ENCODE measurements at regions not wholly inside any gene's neighbourhood (a gene's known extent, or its start where the extent isn't known, plus 50 kb on each side); places are given as distances from the start of the nearest gene placed in this dataset.
"Not testable (repeated sequence)": the region's sequence is repeated elsewhere in the genome, so short reads cannot be mapped to it uniquely, and the experiment has no call there.

DNA sequence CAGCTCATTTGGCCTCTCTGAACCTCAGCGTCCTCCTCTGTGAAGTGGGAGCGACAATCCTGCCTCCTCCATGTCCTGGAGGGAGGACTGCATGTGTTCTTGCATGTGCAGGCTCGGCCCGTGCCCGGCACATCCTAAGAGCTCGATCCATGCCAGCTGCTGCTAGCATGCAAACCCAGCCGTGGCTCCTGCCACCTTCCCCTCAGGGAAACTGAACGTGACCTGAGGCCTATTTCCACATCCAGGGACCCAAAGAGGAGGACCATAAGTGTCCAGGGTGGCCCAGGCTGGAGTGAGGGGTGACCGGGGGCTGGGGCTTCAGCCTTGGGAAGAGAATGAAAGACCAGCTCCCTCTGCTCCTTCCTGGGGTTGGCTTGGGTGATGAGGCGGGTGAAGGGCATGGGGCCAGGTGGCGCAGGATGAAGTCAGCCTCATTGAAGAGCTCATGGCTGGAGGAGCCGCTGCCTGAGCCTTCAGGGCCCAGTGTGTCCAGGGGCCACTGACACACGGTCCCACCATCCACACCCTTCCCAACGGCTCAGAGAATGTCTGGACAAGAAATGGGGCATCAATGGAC is 115.7 kb upstream of the AKAP13 start:
- TF ChIP-seq, protein P1, sequence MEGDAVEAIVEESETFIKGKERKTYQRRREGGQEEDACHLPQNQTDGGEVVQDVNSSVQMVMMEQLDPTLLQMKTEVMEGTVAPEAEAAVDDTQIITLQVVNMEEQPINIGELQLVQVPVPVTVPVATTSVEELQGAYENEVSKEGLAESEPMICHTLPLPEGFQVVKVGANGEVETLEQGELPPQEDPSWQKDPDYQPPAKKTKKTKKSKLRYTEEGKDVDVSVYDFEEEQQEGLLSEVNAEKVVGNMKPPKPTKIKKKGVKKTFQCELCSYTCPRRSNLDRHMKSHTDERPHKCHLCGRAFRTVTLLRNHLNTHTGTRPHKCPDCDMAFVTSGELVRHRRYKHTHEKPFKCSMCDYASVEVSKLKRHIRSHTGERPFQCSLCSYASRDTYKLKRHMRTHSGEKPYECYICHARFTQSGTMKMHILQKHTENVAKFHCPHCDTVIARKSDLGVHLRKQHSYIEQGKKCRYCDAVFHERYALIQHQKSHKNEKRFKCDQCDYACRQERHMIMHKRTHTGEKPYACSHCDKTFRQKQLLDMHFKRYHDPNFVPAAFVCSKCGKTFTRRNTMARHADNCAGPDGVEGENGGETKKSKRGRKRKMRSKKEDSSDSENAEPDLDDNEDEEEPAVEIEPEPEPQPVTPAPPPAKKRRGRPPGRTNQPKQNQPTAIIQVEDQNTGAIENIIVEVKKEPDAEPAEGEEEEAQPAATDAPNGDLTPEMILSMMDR (CRISPR knock-in tag; IDR thresholded peaks at IDR 0.05) = not testable (repeated sequence)
- TF ChIP-seq ZNF652 (CRISPR knock-in tag; IDR thresholded peaks at IDR 0.05; ENCODE audit: borderline replicate concordance, low read depth); ZNF660 (CRISPR knock-in tag; IDR thresholded peaks at IDR 0.05; ENCODE audit: borderline replicate concordance, low read depth); PHF8 (CRISPR knock-in tag; IDR thresholded peaks at IDR 0.05); SMAD3 (CRISPR knock-in tag; IDR thresholded peaks at IDR 0.05); ZFP41 (CRISPR knock-in tag; IDR thresholded peaks at IDR 0.05; ENCODE audit: borderline replicate concordance); ZNF792 (CRISPR knock-in tag; IDR thresholded peaks at IDR 0.05); MIXL1 (CRISPR knock-in tag; IDR thresholded peaks at IDR 0.05); ERF (CRISPR knock-in tag; IDR thresholded peaks at IDR 0.05); HOXA7 (CRISPR knock-in tag; IDR thresholded peaks at IDR 0.05): not testable (repeated sequence)
- TF ChIP-seq, protein P2, sequence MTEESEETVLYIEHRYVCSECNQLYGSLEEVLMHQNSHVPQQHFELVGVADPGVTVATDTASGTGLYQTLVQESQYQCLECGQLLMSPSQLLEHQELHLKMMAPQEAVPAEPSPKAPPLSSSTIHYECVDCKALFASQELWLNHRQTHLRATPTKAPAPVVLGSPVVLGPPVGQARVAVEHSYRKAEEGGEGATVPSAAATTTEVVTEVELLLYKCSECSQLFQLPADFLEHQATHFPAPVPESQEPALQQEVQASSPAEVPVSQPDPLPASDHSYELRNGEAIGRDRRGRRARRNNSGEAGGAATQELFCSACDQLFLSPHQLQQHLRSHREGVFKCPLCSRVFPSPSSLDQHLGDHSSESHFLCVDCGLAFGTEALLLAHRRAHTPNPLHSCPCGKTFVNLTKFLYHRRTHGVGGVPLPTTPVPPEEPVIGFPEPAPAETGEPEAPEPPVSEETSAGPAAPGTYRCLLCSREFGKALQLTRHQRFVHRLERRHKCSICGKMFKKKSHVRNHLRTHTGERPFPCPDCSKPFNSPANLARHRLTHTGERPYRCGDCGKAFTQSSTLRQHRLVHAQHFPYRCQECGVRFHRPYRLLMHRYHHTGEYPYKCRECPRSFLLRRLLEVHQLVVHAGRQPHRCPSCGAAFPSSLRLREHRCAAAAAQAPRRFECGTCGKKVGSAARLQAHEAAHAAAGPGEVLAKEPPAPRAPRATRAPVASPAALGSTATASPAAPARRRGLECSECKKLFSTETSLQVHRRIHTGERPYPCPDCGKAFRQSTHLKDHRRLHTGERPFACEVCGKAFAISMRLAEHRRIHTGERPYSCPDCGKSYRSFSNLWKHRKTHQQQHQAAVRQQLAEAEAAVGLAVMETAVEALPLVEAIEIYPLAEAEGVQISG (CRISPR knock-in tag; IDR thresholded peaks at IDR 0.05) = not testable (repeated sequence)
